HG03571 (cell line): ENCODE measurements at regions not wholly inside any gene's neighbourhood (a gene's known extent, or its start where the extent isn't known, plus 50 kb on each side); places are given as distances from the start of the nearest gene placed in this dataset.
"Not testable (repeated sequence)": the region's sequence is repeated elsewhere in the genome, so short reads cannot be mapped to it uniquely, and the experiment has no call there.

ENCODE experiments used
- ATAC-seq: cut with Tn5 transposase; IDR thresholded peaks from one replicate; pipeline ENCODE4 v1.9.1; 2021; ENCODE audit not compliant: unreplicated experiment

- no peak for ATAC-seq
These were observed 77.2 kb upstream of the RFLNA start for GRCh38 chr12:124217508-124218242.

- no peak for ATAC-seq
These were observed 76.7 kb upstream of the RFLNA start for GRCh38 chr12:124218243-124218560.

- ATAC-seq = not testable (repeated sequence)
These were observed 76.2 kb upstream of the RFLNA start for GRCh38 chr12:124218650-124219049.

- ATAC-seq = no peak
These were observed 72.3 kb upstream of the RFLNA start for GRCh38 chr12:124222368-124223245.

- ATAC-seq = not testable (repeated sequence)
These were observed 71.2 kb upstream of the RFLNA start for GRCh38 chr12:124223733-124224138.

DNA sequence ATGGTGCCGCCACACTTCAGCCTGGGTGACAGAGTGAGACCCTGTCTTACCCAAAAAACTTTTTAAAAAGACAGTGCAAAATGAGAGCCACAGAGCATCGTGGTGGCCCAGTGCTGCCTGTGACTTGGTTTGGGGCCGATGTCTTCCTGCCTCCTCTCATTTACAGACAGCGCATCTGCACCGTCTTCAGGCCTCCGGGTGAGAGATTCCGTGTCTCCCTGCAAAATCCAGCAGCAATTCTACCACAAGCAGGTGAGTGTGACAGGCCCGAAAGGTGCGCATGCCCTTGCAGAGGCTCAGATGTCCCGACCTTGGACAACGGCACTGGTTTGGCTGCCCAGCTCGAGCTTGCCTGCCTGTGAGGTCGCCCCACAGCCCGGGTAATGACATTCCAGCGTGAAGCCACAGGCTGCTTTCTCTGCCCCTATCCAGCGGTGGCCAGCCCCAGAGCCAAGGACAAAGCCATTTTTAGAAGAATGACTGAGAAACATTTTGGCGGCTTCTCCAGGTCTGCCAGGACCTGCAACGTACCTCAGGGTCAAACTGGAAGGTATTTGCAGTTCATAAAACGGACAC lies 70.3 kb upstream of the RFLNA start:
- no peak for ATAC-seq

GRCh38 chr12:124225730-124226129 lies 69.2 kb upstream of the RFLNA start:
- no peak for ATAC-seq

GRCh38 chr12:124227951-124228711 lies 66.8 kb upstream of the RFLNA start:
- no peak for ATAC-seq

- ATAC-seq = no peak
These were observed 65.4 kb upstream of the RFLNA start for GRCh38 chr12:124229520-124229919.

DNA sequence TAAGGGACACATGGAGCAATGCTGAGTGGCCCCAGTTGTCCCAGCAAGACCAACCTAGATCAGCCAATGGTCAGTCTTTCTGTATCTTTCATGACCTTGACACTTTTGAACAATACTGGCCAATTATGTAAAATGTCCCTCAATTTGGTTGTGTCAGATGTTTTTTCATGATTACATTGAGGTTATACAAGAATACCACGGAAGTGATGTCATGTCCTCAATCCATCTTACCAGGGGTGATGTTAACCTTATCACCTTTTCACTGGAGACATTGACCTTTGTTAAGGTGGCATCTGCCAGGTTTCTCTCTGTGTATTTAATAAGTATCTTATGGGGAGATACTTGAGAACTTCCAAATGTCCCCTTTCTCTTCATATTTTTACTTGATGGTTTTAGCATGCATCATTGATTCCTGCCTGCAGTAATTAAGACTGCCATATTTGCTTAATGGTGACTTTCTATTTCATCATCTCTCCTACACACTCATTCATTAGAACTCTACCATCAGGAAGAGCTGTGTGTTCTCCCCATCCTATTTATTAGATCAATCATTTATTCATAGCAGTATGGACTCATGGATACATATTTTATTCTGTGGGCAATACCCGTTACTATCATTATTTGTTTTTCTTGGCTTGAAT lies 64.7 kb upstream of the RFLNA start:
- no peak for ATAC-seq

GRCh38 chr12:124230789-124231188 lies 64.1 kb upstream of the RFLNA start:
- no peak for ATAC-seq

DNA sequence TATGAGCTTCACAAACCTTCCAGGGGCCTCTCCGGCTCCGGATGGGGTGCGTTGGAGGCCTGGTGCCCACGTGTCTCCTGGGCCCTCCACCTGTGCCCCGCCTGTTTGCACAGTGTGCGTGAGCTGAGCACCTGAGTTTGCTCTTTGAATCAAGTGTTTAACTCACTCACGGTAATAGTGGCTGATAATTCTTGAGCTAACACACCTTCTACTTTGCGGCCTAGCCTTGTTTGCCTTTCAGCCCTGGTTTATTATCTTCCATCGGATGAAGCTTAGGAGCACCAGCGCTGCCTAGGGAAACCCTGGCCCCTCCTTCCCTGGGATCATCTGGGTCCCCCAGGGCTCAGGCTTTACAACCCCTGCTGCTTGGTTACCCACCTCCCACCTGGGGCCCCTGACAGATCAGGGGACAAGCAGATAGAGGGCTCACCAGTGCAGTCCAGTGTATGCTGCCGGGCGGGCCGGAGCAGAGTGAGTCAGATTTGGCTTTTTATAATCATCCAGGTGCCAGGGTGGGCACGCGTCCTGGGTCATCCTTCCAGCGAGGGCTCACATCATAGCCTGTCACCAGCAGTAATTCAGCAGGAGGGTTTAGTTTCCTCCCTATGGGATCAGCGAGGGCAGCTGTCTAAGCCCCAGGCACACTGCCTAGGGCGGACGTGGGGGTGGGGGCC lies 62.8 kb upstream of the RFLNA start:
- no peak for ATAC-seq

DNA sequence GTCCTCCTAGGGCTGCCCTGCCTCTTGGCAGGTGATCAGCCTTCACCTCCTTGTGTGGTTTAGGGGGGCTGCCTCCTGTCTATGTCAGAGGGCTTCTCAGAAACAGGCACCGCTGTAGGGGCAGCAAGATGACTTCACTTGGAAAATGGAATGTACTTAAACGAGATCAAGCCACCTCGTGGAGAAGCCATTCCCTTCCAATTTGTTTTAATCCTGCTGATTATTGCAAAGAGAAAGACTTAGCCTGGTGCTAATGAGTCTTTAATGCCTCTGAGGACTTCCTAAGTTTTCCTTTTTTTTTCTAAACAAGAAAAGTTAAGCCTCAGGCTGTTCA lies 62.3 kb upstream of the RFLNA start:
- no peak for ATAC-seq

DNA sequence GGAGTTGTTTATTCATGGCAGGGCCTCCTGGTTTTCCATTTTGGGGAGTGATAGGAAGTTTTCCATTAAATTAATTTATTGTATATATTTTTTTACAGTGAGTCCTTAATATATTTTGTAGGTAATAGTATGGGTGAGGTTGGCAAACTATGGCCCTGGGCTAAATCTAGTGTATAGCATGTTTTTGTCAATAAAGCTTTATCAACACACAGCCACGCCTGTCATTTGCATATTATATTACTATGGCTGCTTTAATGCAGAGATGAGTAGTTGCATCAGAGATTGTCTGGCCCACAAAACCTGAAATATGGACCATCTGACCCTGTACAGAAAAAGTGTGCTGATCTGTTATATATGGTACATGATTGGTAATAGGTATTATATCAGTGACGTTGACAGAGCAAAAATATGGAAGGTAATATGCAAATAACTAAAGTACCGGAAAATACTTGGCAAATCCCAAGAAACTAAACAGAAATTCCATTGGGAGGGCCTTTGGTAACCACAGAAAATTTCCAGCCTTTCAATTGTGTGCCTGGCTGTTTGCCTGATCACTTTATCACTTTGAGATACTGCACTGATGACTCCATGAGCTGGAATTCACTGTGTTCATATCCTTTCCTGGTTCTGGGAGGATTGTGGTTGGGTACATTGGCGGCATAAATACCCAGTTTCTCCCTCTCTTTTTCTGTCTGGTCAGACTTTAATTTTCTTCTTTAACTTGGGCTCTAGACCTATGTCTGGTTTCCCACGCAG lies 61.7 kb upstream of the RFLNA start:
- no peak for ATAC-seq

GRCh38 chr12:124233846-124234640 lies 60.9 kb upstream of the RFLNA start:
- no peak for ATAC-seq

DNA sequence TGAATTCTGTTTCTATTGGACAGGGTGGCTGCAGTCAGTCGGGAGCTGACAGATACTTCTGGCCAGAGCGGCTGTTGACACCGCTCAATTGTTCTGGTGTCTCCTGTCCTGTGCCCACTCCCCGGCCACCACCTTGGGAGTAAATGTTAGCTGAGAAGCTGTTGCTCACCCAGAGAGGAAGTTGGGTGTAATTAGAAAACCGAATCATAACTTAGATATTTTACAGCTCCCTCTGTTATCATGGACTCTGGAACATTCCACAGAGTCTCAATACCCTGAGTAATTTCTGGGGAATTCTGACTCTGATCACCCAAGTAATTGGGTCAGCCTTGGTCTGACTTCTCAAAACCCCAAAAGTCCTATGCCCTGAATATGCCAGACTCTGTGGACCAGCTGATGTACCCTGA lies 58.3 kb upstream of the RFLNA start:
- ATAC-seq = no peak

DNA sequence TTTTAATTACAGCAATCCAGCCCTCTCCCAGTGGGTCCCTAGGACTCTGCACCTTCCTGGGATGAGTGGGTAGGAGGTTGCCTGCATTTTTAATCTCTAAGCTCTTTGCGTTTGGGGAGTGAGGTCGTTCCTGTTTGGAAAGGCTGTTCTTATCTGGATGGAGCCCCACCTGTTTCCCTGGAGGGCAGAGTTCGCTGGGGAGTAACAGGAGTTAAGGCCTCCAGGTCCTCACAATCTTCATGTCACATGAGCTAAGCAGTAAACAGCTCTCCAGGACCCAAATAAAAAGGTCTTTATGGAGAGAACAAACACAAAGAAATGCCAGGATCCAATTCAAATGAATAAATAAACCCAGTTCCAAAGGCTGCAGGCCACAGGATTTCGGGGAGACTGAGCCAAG lies 56.0 kb upstream of the RFLNA start:
- no peak for ATAC-seq

GRCh38 chr12:124240493-124240892 lies 54.4 kb upstream of the RFLNA start:
- ATAC-seq = no peak
